SH-SY5Y (cell line): ENCODE measurements at regions not wholly inside any gene's neighbourhood (a gene's known extent, or its start where the extent isn't known, plus 50 kb on each side); places are given as distances from the start of the nearest gene placed in this dataset.

Source experiments
- GATA2 ChIP-seq: IDR thresholded peaks from 2 replicates; pipeline ENCODE4 v1.6.1; 2011; ENCODE audit warnings: mild to moderate bottlenecking, low read depth, low read length
- GATA3 ChIP-seq: IDR thresholded peaks from 2 replicates; pipeline ENCODE4 v1.6.1; 2011; ENCODE audit warnings: low read depth, mild to moderate bottlenecking, low read length, moderate library complexity

- TF ChIP-seq GATA2, result peak; percentile 86
- peak; percentile 44; the same call in 1 of the 2 replicates for TF ChIP-seq GATA3
These were observed 333.3 kb downstream of the FAT3 start for GRCh38 chr11:92557879-92558278.

- TF ChIP-seq GATA2, result no peak
- no peak for TF ChIP-seq GATA3
These were observed 333.7 kb downstream of the FAT3 start for GRCh38 chr11:92558323-92558722.

- TF ChIP-seq GATA2 (no peak), GATA3 (no peak)
These were observed 345.1 kb downstream of the FAT3 start for GRCh38 chr11:92569726-92570125.

GRCh38 chr11:92572559-92572958 is 347.9 kb downstream of the FAT3 start:
- TF ChIP-seq GATA2 (no peak), GATA3 (no peak)

- no peak for TF ChIP-seq GATA3
- TF ChIP-seq GATA2, result no peak
These were observed 351.7 kb downstream of the FAT3 start for GRCh38 chr11:92576315-92576714.

GRCh38 chr11:92580908-92581307 is 356.3 kb downstream of the FAT3 start:
- TF ChIP-seq GATA3 (no peak), GATA2 (no peak)

GRCh38 chr11:92588393-92588792 is 363.8 kb downstream of the FAT3 start:
- TF ChIP-seq GATA2, result no peak
- TF ChIP-seq GATA3, result no peak

- no peak for TF ChIP-seq GATA3
- no peak for TF ChIP-seq GATA2
These were observed 364.9 kb downstream of the FAT3 start for GRCh38 chr11:92589512-92589911.

- TF ChIP-seq GATA3 (no peak), GATA2 (no peak)
These were observed 366.9 kb downstream of the FAT3 start for GRCh38 chr11:92591521-92591920.

GRCh38 chr11:92594251-92594650 is 369.6 kb downstream of the FAT3 start:
- TF ChIP-seq GATA3 (no peak), GATA2 (no peak)

GRCh38 chr11:92595052-92595451 is 370.4 kb downstream of the FAT3 start:
- TF ChIP-seq GATA3 (no peak), GATA2 (no peak)

- TF ChIP-seq GATA3, result no peak
- TF ChIP-seq GATA2, result no peak
These were observed 372.1 kb downstream of the FAT3 start for GRCh38 chr11:92596596-92597317.

- TF ChIP-seq GATA3 (no peak), GATA2 (no peak)
These were observed 368.4 kb upstream of the MTNR1B start for GRCh38 chr11:92601048-92601447.

- TF ChIP-seq GATA2 (no peak), GATA3 (no peak)
These were observed 363.8 kb upstream of the MTNR1B start for GRCh38 chr11:92605667-92606066.

- no peak for TF ChIP-seq GATA3
- no peak for TF ChIP-seq GATA2
These were observed 361.3 kb upstream of the MTNR1B start for GRCh38 chr11:92607969-92608722.

- TF ChIP-seq GATA3 (no peak), GATA2 (no peak)
These were observed 358.3 kb upstream of the MTNR1B start for GRCh38 chr11:92611157-92611556.
